Astrocyte (in vitro differentiated cells and primary cell): ENCODE measurements at regions not wholly inside any gene's neighbourhood (a gene's known extent, or its start where the extent isn't known, plus 50 kb on each side); places are given as distances from the start of the nearest gene placed in this dataset.

Source experiments
- DNase-seq: peaks from one replicate; pipeline ENCODE4 v3.0.0-alpha.2; 2010; ENCODE audit warnings: low read depth
- FAIRE-seq: peaks from 2 replicates; lab custom pipeline; 2011; peaks lifted over from hg19 to GRCh38; lab: Jason Lieb, UNC
- H2AFZ ChIP-seq: 2 replicates; pipeline ENCODE4 v1.6.0; 2012; ENCODE audit warnings: low read depth, low read length, inconsistent platforms
- H3K27ac ChIP-seq: 2 replicates; pipeline ENCODE4 v1.5.1; 2011; ENCODE audit warnings: low read depth, low read length, inconsistent platforms
- H3K27me3 ChIP-seq: 2 replicates; pipeline ENCODE4 v1.6.0; 2011; ENCODE audit warnings: low read length, inconsistent platforms; ENCODE audit not compliant: insufficient read depth
- H3K36me3 ChIP-seq: 2 replicates; pipeline ENCODE4 v1.5.1; 2011; ENCODE audit warnings: low read length, inconsistent platforms; ENCODE audit not compliant: insufficient read depth
- H3K4me1 ChIP-seq: 2 replicates; pipeline ENCODE4 v1.5.1; 2011; ENCODE audit warnings: low read length, inconsistent platforms; ENCODE audit not compliant: insufficient read depth
- H3K4me2 ChIP-seq: 2 replicates; pipeline ENCODE4 v1.6.0; 2012; ENCODE audit warnings: low read length, inconsistent platforms
- H3K4me3 ChIP-seq: 2 replicates; pipeline ENCODE4 v1.5.1; 2011; ENCODE audit warnings: low read depth, mild to moderate bottlenecking, low read length, inconsistent platforms; ENCODE audit not compliant: insufficient read depth
- H3K79me2 ChIP-seq: 2 replicates; pipeline ENCODE4 v1.6.0; 2012; ENCODE audit warnings: mild to moderate bottlenecking, low read length, inconsistent platforms; ENCODE audit not compliant: insufficient read depth
- H3K9ac ChIP-seq: 2 replicates; pipeline ENCODE4 v1.6.0; 2012; ENCODE audit warnings: mild to moderate bottlenecking, low read length, inconsistent platforms
- H3K9me3 ChIP-seq: 2 replicates; pipeline ENCODE4 v1.5.1; 2012; ENCODE audit warnings: low read depth, mild to moderate bottlenecking, low read length, inconsistent platforms; ENCODE audit not compliant: insufficient read depth
- H4K20me1 ChIP-seq: 2 replicates; pipeline ENCODE4 v1.6.0; 2012; ENCODE audit warnings: low read length, inconsistent platforms; ENCODE audit not compliant: insufficient read depth
- H3K27ac Mint-ChIP-seq: one replicate; pipeline ENCODE4 v1.8.0; 2021; ENCODE audit warnings: mild to moderate bottlenecking, mixed read lengths; ENCODE audit not compliant: unreplicated experiment
- H3K27me3 Mint-ChIP-seq: one replicate; pipeline ENCODE4 v1.8.0; 2021; ENCODE audit warnings: low read depth, mixed read lengths; ENCODE audit not compliant: unreplicated experiment
- H3K36me3 Mint-ChIP-seq: one replicate; pipeline ENCODE4 v1.8.0; 2021; ENCODE audit warnings: low read depth, mixed read lengths; ENCODE audit not compliant: unreplicated experiment
- H3K4me1 Mint-ChIP-seq: one replicate; pipeline ENCODE4 v1.8.0; 2021; ENCODE audit warnings: low read depth, mixed read lengths; ENCODE audit not compliant: unreplicated experiment
- H3K4me3 Mint-ChIP-seq: one replicate; pipeline ENCODE4 v1.8.0; 2021; ENCODE audit warnings: mild to moderate bottlenecking, moderate library complexity, mixed read lengths; ENCODE audit not compliant: unreplicated experiment
- H3K9me3 Mint-ChIP-seq: one replicate; pipeline ENCODE4 v1.8.0; 2021; ENCODE audit warnings: mild to moderate bottlenecking, mixed read lengths; ENCODE audit not compliant: unreplicated experiment
- CTCF ChIP-seq: IDR thresholded peaks from 2 replicates; pipeline ENCODE4 v1.5.1; 2011; ENCODE audit warnings: low read depth, mild to moderate bottlenecking, inconsistent platforms, low read length, moderate library complexity; ENCODE audit not compliant: insufficient read depth
- EZH2 ChIP-seq: IDR thresholded peaks from 2 replicates; pipeline ENCODE4 v1.6.1; 2012; ENCODE audit warnings: mild to moderate bottlenecking, low read length, inconsistent platforms; ENCODE audit not compliant: insufficient read depth

DNA sequence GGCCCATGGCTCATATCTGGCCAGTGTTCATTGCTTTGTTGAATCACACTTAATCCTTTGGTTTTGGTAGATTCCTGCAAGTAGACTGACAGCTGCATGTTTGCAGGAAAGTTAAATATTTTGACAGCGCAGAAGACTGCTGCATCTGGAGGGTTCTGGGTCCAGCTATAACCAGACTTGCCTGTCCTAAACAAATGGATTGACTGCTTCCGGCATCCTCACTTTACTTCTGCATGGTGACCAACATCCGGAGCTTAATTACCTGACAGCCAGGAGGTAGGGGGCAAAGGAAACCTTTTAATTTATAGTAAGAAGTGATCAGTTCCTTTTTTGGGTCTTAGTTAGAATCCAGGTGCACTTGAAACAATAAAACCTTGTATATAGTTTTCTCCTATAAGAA lies 263.3 kb downstream of the SNX10 start:
- FAIRE-seq (no peak), DNase-seq (no peak)
- no peak overlapping the region for H3K4me3 Mint-ChIP-seq
- H3K4me2 ChIP-seq, result no peak overlapping the region
- H3K36me3 ChIP-seq, result no peaks in the 10 kb centered on the region
- no peak overlapping the region for H3K4me3 ChIP-seq
- no peak overlapping the region for H3K27ac Mint-ChIP-seq
- no peaks in the 10 kb centered on the region for H3K9me3 ChIP-seq
- no peak overlapping the region for H3K27ac ChIP-seq
- no peaks in the 10 kb centered on the region for H3K4me1 Mint-ChIP-seq
- no peaks in the 10 kb centered on the region for H3K4me1 ChIP-seq
- H2AFZ ChIP-seq, result no peak overlapping the region
- H3K79me2 ChIP-seq, result no peaks in the 10 kb centered on the region
- TF ChIP-seq CTCF (no peak), EZH2 (no peak)
- no peaks in the 10 kb centered on the region for H4K20me1 ChIP-seq
- H3K36me3 Mint-ChIP-seq, result no peaks in the 10 kb centered on the region
- no peaks in the 10 kb centered on the region for H3K9me3 Mint-ChIP-seq
- peaks cover 20% of the 10 kb centered on the region for H3K27me3 Mint-ChIP-seq
- no peak overlapping the region for H3K9ac ChIP-seq
- no peaks in the 10 kb centered on the region for H3K27me3 ChIP-seq

GRCh38 chr7:26556061-26556881 lies 264.6 kb downstream of the SNX10 start:
- H3K4me3 ChIP-seq, result no peak overlapping the region
- no peaks in the 10 kb centered on the region for H3K27me3 ChIP-seq
- no peaks in the 10 kb centered on the region for H3K4me1 ChIP-seq
- FAIRE-seq (no peak), DNase-seq (no peak)
- Mint-ChIP-seq H3K9me3 (no peaks in the 10 kb centered on the region), H3K4me3 (no peak overlapping the region), H3K27me3 (peaks cover 13% of the 10 kb centered on the region), H3K4me1 (no peaks in the 10 kb centered on the region), H3K27ac (no peak overlapping the region), H3K36me3 (no peaks in the 10 kb centered on the region)
- no peak overlapping the region for H3K9ac ChIP-seq
- TF ChIP-seq CTCF, result no peak
- no peak for TF ChIP-seq EZH2
- no peaks in the 10 kb centered on the region for H3K36me3 ChIP-seq
- no peaks in the 10 kb centered on the region for H3K79me2 ChIP-seq
- no peak overlapping the region for H3K4me2 ChIP-seq
- H4K20me1 ChIP-seq, result no peaks in the 10 kb centered on the region
- no peak overlapping the region for H3K27ac ChIP-seq
- no peak overlapping the region for H2AFZ ChIP-seq
- H3K9me3 ChIP-seq, result no peaks in the 10 kb centered on the region
